Fibroblast of peridontal ligament (primary cell): ENCODE measurements at regions not wholly inside any gene's neighbourhood (a gene's known extent, or its start where the extent isn't known, plus 50 kb on each side); places are given as distances from the start of the nearest gene placed in this dataset.

ENCODE experiments used
- DNase-seq: peaks from one replicate; pipeline ENCODE4 v3.0.0-alpha.2; 2010; ENCODE audit errors: extremely low read depth

GRCh38 chr14:80379035-80379434 lies 167.7 kb upstream of the DIO2 start:
- DNase-seq: peak; percentile 10

- no peak for DNase-seq
Measured at GRCh38 chr14:80378084-80378690, 166.9 kb upstream of the DIO2 start.

- DNase-seq: no peak
Measured at GRCh38 chr14:80364816-80365215, 153.5 kb upstream of the DIO2 start.

- peak; percentile 17 for DNase-seq
Measured at GRCh38 chr14:80364274-80364673, 153.0 kb upstream of the DIO2 start.

- no peak for DNase-seq
Measured at GRCh38 chr14:80358112-80358511, 146.8 kb upstream of the DIO2 start.

- no peak for DNase-seq
Measured at GRCh38 chr14:80356413-80356812, 145.1 kb upstream of the DIO2 start.

- no peak for DNase-seq
Measured at GRCh38 chr14:80354860-80355581, 143.7 kb upstream of the DIO2 start.

GRCh38 chr14:80352471-80352870 lies 141.2 kb upstream of the DIO2 start:
- DNase-seq: no peak

GRCh38 chr14:80350707-80351106 lies 139.4 kb upstream of the DIO2 start:
- DNase-seq: peak; percentile 8

- peak; percentile 10 for DNase-seq
Measured at GRCh38 chr14:80346395-80346794, 135.1 kb upstream of the DIO2 start.

GRCh38 chr14:80344208-80344607 lies 132.9 kb upstream of the DIO2 start:
- no peak for DNase-seq

GRCh38 chr14:80336608-80337106 lies 125.4 kb upstream of the DIO2 start:
- no peak for DNase-seq

- no peak for DNase-seq
Measured at GRCh38 chr14:80325688-80326087, 114.4 kb upstream of the DIO2 start.

- DNase-seq: no peak
Measured at GRCh38 chr14:80325112-80325511, 113.8 kb upstream of the DIO2 start.

GRCh38 chr14:80324649-80325048 lies 113.3 kb upstream of the DIO2 start:
- no peak for DNase-seq

GRCh38 chr14:80323038-80323665 lies 111.8 kb upstream of the DIO2 start:
- no peak for DNase-seq

- DNase-seq: no peak
Measured at GRCh38 chr14:80316441-80316840, 105.1 kb upstream of the DIO2 start.

GRCh38 chr14:80315681-80316080 lies 104.4 kb upstream of the DIO2 start:
- DNase-seq: no peak

- DNase-seq: peak; percentile 27
Measured at GRCh38 chr14:80313806-80314205, 102.5 kb upstream of the DIO2 start.

GRCh38 chr14:80310938-80311750 lies 99.8 kb upstream of the DIO2 start:
- peak; percentile 40 for DNase-seq

GRCh38 chr14:80304125-80304766 lies 92.9 kb upstream of the DIO2 start:
- peak; percentile 21 for DNase-seq

GRCh38 chr14:80300351-80300750 lies 89.0 kb upstream of the DIO2 start:
- DNase-seq: no peak
